Parathyroid adenoma (tissue), 2 donors: ENCODE measurements at regions not wholly inside any gene's neighbourhood (a gene's known extent, or its start where the extent isn't known, plus 50 kb on each side); places are given as distances from the start of the nearest gene placed in this dataset.

Experiments
- H2AFZ ChIP-seq: fragments of 300-600 bp; sonication (generic); one replicate; pipeline ENCODE4 v1.7.0; 2017; ENCODE audit warnings: antibody characterized with exemption, mild to moderate bottlenecking
- H3K27ac ChIP-seq: fragments of 300-600 bp; sonication (generic); one replicate; pipeline ENCODE4 v1.7.0; 2017
- H3K27me3 ChIP-seq: fragments of 300-600 bp; sonication (generic); one replicate; pipeline ENCODE4 v1.7.0; 2017; ENCODE audit warnings: low read length; ENCODE audit not compliant: control insufficient read depth, insufficient read depth
- H3K36me3 ChIP-seq: fragments of 300-600 bp; sonication (generic); one replicate; pipeline ENCODE4 v1.7.0; 2017; ENCODE audit warnings: low read length; ENCODE audit not compliant: control insufficient read depth, insufficient read depth
- H3K4me1 ChIP-seq: fragments of 300-600 bp; sonication (generic); one replicate; pipeline ENCODE4 v1.7.0; 2017; ENCODE audit warnings: control low read depth
- H3K4me2 ChIP-seq: fragments of 300-600 bp; sonication (generic); one replicate; pipeline ENCODE4 v1.7.0; 2017; ENCODE audit warnings: low read length
- H3K4me3 ChIP-seq: fragments of 300-600 bp; sonication (generic); one replicate; pipeline ENCODE4 v1.7.0; 2017; ENCODE audit warnings: low read depth, low read length
- H3K79me2 ChIP-seq: fragments of 300-600 bp; sonication (generic); one replicate; pipeline ENCODE4 v1.7.0; 2017; ENCODE audit warnings: control low read depth
- H3K9ac ChIP-seq: fragments of 300-600 bp; sonication (generic); one replicate; pipeline ENCODE4 v1.7.0; 2017; ENCODE audit warnings: mild to moderate bottlenecking
- H3K9me3 ChIP-seq: fragments of 300-600 bp; sonication (generic); one replicate; pipeline ENCODE4 v1.7.0; 2017; ENCODE audit warnings: low read length; ENCODE audit not compliant: control insufficient read depth
- CTCF ChIP-seq: fragments of 300-600 bp; sonication (generic); IDR thresholded peaks from one replicate; pipeline ENCODE4 v1.7.0; 2017; ENCODE audit warnings: antibody characterized with exemption, mild to moderate bottlenecking
- donor health status: primary hyperparathyroidism.

GRCh38 chr7:12868027-12868426 is 180.6 kb downstream of the ARL4A start:
- H2AFZ ChIP-seq: no peak overlapping the region
- no peak overlapping the region for H3K4me2 ChIP-seq
- no peaks in the 10 kb centered on the region for H3K9me3 ChIP-seq
- H3K36me3 ChIP-seq: no peaks in the 10 kb centered on the region
- no peaks in the 10 kb centered on the region for H3K79me2 ChIP-seq
- H3K4me1 ChIP-seq: no peaks in the 10 kb centered on the region
- no peak overlapping the region for H3K27ac ChIP-seq
- TF ChIP-seq CTCF: no peak
- H3K4me3 ChIP-seq: no peak overlapping the region
- H3K9ac ChIP-seq: no peak overlapping the region
- H3K27me3 ChIP-seq: no peaks in the 10 kb centered on the region

- no peak for TF ChIP-seq CTCF
- no peaks in the 10 kb centered on the region for H3K9me3 ChIP-seq
- no peak overlapping the region for H2AFZ ChIP-seq
- no peak overlapping the region for H3K9ac ChIP-seq
- H3K36me3 ChIP-seq: no peaks in the 10 kb centered on the region
- H3K79me2 ChIP-seq: no peaks in the 10 kb centered on the region
- no peak overlapping the region for H3K4me3 ChIP-seq
- H3K27ac ChIP-seq: no peak overlapping the region
- no peaks in the 10 kb centered on the region for H3K27me3 ChIP-seq
- no peaks in the 10 kb centered on the region for H3K4me1 ChIP-seq
- no peak overlapping the region for H3K4me2 ChIP-seq
Observed at GRCh38 chr7:12870219-12870618, 182.8 kb downstream of the ARL4A start.

GRCh38 chr7:12872487-12872886 is 185.1 kb downstream of the ARL4A start:
- Histone ChIP-seq H2AFZ (no peak overlapping the region), H3K36me3 (no peaks in the 10 kb centered on the region), H3K27me3 (no peaks in the 10 kb centered on the region), H3K27ac (no peak overlapping the region), H3K9me3 (no peaks in the 10 kb centered on the region), H3K79me2 (no peaks in the 10 kb centered on the region), H3K9ac (no peak overlapping the region), H3K4me2 (no peak overlapping the region), H3K4me3 (no peak overlapping the region), H3K4me1 (no peaks in the 10 kb centered on the region)
- no peak for TF ChIP-seq CTCF

- H3K4me1 ChIP-seq: no peaks in the 10 kb centered on the region
- H3K4me2 ChIP-seq: no peak overlapping the region
- H3K9ac ChIP-seq: no peak overlapping the region
- no peaks in the 10 kb centered on the region for H3K27me3 ChIP-seq
- no peaks in the 10 kb centered on the region for H3K79me2 ChIP-seq
- H3K36me3 ChIP-seq: no peaks in the 10 kb centered on the region
- no peak overlapping the region for H2AFZ ChIP-seq
- no peak for TF ChIP-seq CTCF
- no peaks in the 10 kb centered on the region for H3K9me3 ChIP-seq
- H3K4me3 ChIP-seq: no peak overlapping the region
- H3K27ac ChIP-seq: no peak overlapping the region
Observed at GRCh38 chr7:12873571-12873970, 186.1 kb downstream of the ARL4A start.

- H3K4me1 ChIP-seq: no peaks in the 10 kb centered on the region
- no peak for TF ChIP-seq CTCF
- H3K9ac ChIP-seq: no peak overlapping the region
- H3K9me3 ChIP-seq: no peaks in the 10 kb centered on the region
- H3K4me2 ChIP-seq: no peak overlapping the region
- H2AFZ ChIP-seq: no peak overlapping the region
- H3K27me3 ChIP-seq: no peaks in the 10 kb centered on the region
- no peak overlapping the region for H3K4me3 ChIP-seq
- no peaks in the 10 kb centered on the region for H3K79me2 ChIP-seq
- no peak overlapping the region for H3K27ac ChIP-seq
- no peaks in the 10 kb centered on the region for H3K36me3 ChIP-seq
Observed at GRCh38 chr7:12879139-12879538, 191.7 kb downstream of the ARL4A start.
